ENCODE measurements at regions not wholly inside any gene's neighbourhood (a gene's known extent, or its start where the extent isn't known, plus 50 kb on each side); places are given as distances from the start of the nearest gene placed in this dataset.

- TF ChIP-seq CTCF (IDR thresholded peaks at IDR 0.05 in 4 of 5, conservative IDR thresholded peaks at IDR 0.05 in 1 of 5) (no peak), POLR2A (IDR thresholded peaks at IDR 0.05) (no peak)
These were observed 521.0 kb downstream of the SOX11 start for GRCh38 chr2:6213056-6213780.

All from gastrocnemius medialis (tissue), 4 donors.